ENCODE measurements at regions not wholly inside any gene's neighbourhood (a gene's known extent, or its start where the extent isn't known, plus 50 kb on each side); places are given as distances from the start of the nearest gene placed in this dataset.
A peak's percentile ranks its signal among the peaks of the same experiment; 100 is the strongest.

GRCh38 chr3:134427400-134428111, 53.3 kb upstream of the AMOTL2 start:
- Histone ChIP-seq H3K27me3 (no peaks in the 10 kb centered on the region), H3K4me1 (replicated peaks in 1 of 2) (peaks cover 0 to 6% of the 10 kb centered on the region in 2 donors), H3K4me3 (no peak overlapping the region), H3K9me3 (replicated peaks in 1 of 3) (no peaks in the 10 kb centered on the region), H3K27ac (peak overlapping the region in 1 of 5 donors; percentile 49), H3K36me3 (replicated peaks in 1 of 2) (no peaks in the 10 kb centered on the region)
- intact Hi-C loops (cut with DNase I) = no loop called here
- DNase-seq = peak in 6 of 7 donors; percentile 55 to 80 (median 60)
- TF ChIP-seq POLR2A (IDR thresholded peaks at IDR 0.05) = no peak
- no peak for TF ChIP-seq CTCF (IDR thresholded peaks at IDR 0.05)
- WGBS, 4 donors = 52 to 54% (median 53%) methylated on average over 11 to 15 of the region's 15 CpGs

- 92 to 96% (median 94%) methylated on average over 4 to 9 of the region's 9 CpGs for WGBS, 4 donors
- no peaks in the 10 kb centered on the region for H3K36me3 ChIP-seq (replicated peaks in 1 of 2)
- intact Hi-C loops (cut with DNase I) = no loop called here
These were observed 52.5 kb upstream of the AMOTL2 start for GRCh38 chr3:134426660-134427181.

GRCh38 chr3:134425943-134426342, 51.7 kb upstream of the AMOTL2 start:
- H3K4me3 ChIP-seq = no peak overlapping the region
- no peaks in the 10 kb centered on the region for H3K36me3 ChIP-seq (replicated peaks in 1 of 2)
- H3K4me1 ChIP-seq (replicated peaks in 1 of 2) = peaks cover 0 to 6% of the 10 kb centered on the region in 2 donors
- no peaks in the 10 kb centered on the region for H3K9me3 ChIP-seq (replicated peaks in 1 of 3)
- 61 to 84% (median 77%) methylated on average over 5 of the region's 5 CpGs for WGBS, 4 donors
- no peak for TF ChIP-seq POLR2A (IDR thresholded peaks at IDR 0.05)
- TF ChIP-seq CTCF (IDR thresholded peaks at IDR 0.05) = no peak
- DNase-seq = no peak
- intact Hi-C loops (cut with DNase I) = no loop called here
- H3K27ac ChIP-seq = no peak overlapping the region
- H3K27me3 ChIP-seq = no peaks in the 10 kb centered on the region

More at GRCh38 chr3:134426660-134427181, 52.5 kb upstream of the AMOTL2 start:
- no peaks in the 10 kb centered on the region for H3K9me3 ChIP-seq (replicated peaks in 1 of 3)
- no peak for TF ChIP-seq POLR2A (IDR thresholded peaks at IDR 0.05)
- no peak for TF ChIP-seq CTCF (IDR thresholded peaks at IDR 0.05)
- peak overlapping the region in 1 of 5 donors; percentile 34 for H3K27ac ChIP-seq
- H3K27me3 ChIP-seq = no peaks in the 10 kb centered on the region
- H3K4me3 ChIP-seq = no peak overlapping the region
- no peak for DNase-seq
- H3K4me1 ChIP-seq (replicated peaks in 1 of 2) = peaks cover 0 to 6% of the 10 kb centered on the region in 2 donors
